Calu3 (cell line): ENCODE measurements at regions not wholly inside any gene's neighbourhood (a gene's known extent, or its start where the extent isn't known, plus 50 kb on each side); places are given as distances from the start of the nearest gene placed in this dataset.
"Not testable (repeated sequence)": the region's sequence is repeated elsewhere in the genome, so short reads cannot be mapped to it uniquely, and the experiment has no call there.

Experiments used
- BruUV-seq: library from RNA; stranded (reverse); fragments of 400-500 nt; replicated peaks from 2 replicates; lab custom pipeline; 2021; lab: Mats Ljungman, UMichigan
- CTCF ChIA-PET: fragments of 300-600 bp; sonication (Branson Sonifier 250); formaldehyde crosslinking; loops from one replicate; lab custom pipeline; 2022; ENCODE audit warnings: antibody characterized with exemption; lab: Charles Lee
- DNase-seq: peaks from one replicate; pipeline ENCODE4 v3.0.0; 2022
- H3K27ac Mint-ChIP-seq: one replicate; pipeline ENCODE4 v1.8.0; 2022; ENCODE audit warnings: mixed read lengths; ENCODE audit not compliant: unreplicated experiment
- H3K27me3 Mint-ChIP-seq: one replicate; pipeline ENCODE4 v1.8.0; 2022; ENCODE audit warnings: mixed read lengths; ENCODE audit not compliant: unreplicated experiment
- H3K36me3 Mint-ChIP-seq: one replicate; pipeline ENCODE4 v1.8.0; 2022; ENCODE audit warnings: mild to moderate bottlenecking, moderate library complexity, mixed read lengths; ENCODE audit not compliant: insufficient read depth, unreplicated experiment
- H3K4me1 Mint-ChIP-seq: one replicate; pipeline ENCODE4 v1.8.0; 2022; ENCODE audit warnings: mild to moderate bottlenecking, low read depth, mixed read lengths; ENCODE audit not compliant: unreplicated experiment
- H3K4me3 Mint-ChIP-seq: one replicate; pipeline ENCODE4 v1.8.0; 2022; ENCODE audit warnings: mild to moderate bottlenecking, low read depth, moderate library complexity, mixed read lengths; ENCODE audit not compliant: unreplicated experiment
- H3K9me3 Mint-ChIP-seq: one replicate; pipeline ENCODE4 v1.8.0; 2022; ENCODE audit warnings: low read depth, mixed read lengths; ENCODE audit not compliant: unreplicated experiment
- CTCF ChIP-seq: fragments of 200-600 bp; IDR thresholded peaks from one replicate; pipeline ENCODE4 v1.8.0; 2022; ENCODE audit warnings: antibody characterized with exemption; ENCODE audit not compliant: unreplicated experiment
- intact Hi-C: fragments of 100-400 bp; cut with micrococcal nuclease; formaldehyde crosslinking; loops from one replicate; pipeline ENCODE4 v1.10.0; 2022; ENCODE audit not compliant: unreplicated experiment

GRCh38 chr7:131056007-131056406 is 271.7 kb upstream of the MKLN1 start:
- Mint-ChIP-seq H3K4me1 (no peaks in the 10 kb centered on the region), H3K9me3 (no peaks in the 10 kb centered on the region), H3K27me3 (no peaks in the 10 kb centered on the region), H3K36me3 (no peaks in the 10 kb centered on the region), H3K27ac (no peak overlapping the region), H3K4me3 (no peak overlapping the region)
- TF ChIP-seq CTCF = no peak
- DNase-seq = no peak
- BruUV-seq = no TSS peak
- intact Hi-C loops = no loop called here
- CTCF ChIA-PET = no interaction called here

- H3K4me3 Mint-ChIP-seq = no peak overlapping the region
- TF ChIP-seq CTCF = no peak
- no peaks in the 10 kb centered on the region for H3K4me1 Mint-ChIP-seq
- intact Hi-C loops = no loop called here
- no peak overlapping the region for H3K27ac Mint-ChIP-seq
- no TSS peak for BruUV-seq
- no peak for DNase-seq
- H3K9me3 Mint-ChIP-seq = no peaks in the 10 kb centered on the region
- H3K36me3 Mint-ChIP-seq = no peaks in the 10 kb centered on the region
- CTCF ChIA-PET = interaction anchor here (0.6 kb wide), 2 partner anchors 196 to 984 kb away, joined by 3 read pairs; no protein-coding TSS in a partner anchor
- H3K27me3 Mint-ChIP-seq = no peaks in the 10 kb centered on the region
These were observed 270.5 kb upstream of the MKLN1 start for GRCh38 chr7:131057015-131057793.

- Mint-ChIP-seq H3K27me3 (no peaks in the 10 kb centered on the region), H3K4me3 (no peak overlapping the region), H3K4me1 (no peaks in the 10 kb centered on the region), H3K36me3 (no peaks in the 10 kb centered on the region), H3K27ac (no peak overlapping the region), H3K9me3 (no peaks in the 10 kb centered on the region)
- no peak for DNase-seq
- BruUV-seq = no TSS peak
- TF ChIP-seq CTCF = no peak
- intact Hi-C loops = no loop called here
- CTCF ChIA-PET = interaction anchor here (0.6 kb wide), 3 partner anchors 75 to 985 kb away, joined by 3 read pairs; no protein-coding TSS in a partner anchor
These were observed 269.9 kb upstream of the MKLN1 start for GRCh38 chr7:131057794-131058070.

GRCh38 chr7:131058561-131059288 is 269.0 kb upstream of the MKLN1 start:
- H3K4me3 Mint-ChIP-seq, H3K27me3 Mint-ChIP-seq, H3K36me3 Mint-ChIP-seq, intact Hi-C loops, DNase-seq, H3K4me1 Mint-ChIP-seq, H3K9me3 Mint-ChIP-seq, H3K27ac Mint-ChIP-seq, BruUV-seq: not testable (repeated sequence)
- CTCF ChIA-PET = interaction anchor here (0.6 kb wide), 1 partner anchor 76 kb away, joined by 3 read pairs; no protein-coding TSS in a partner anchor

- H3K9me3 Mint-ChIP-seq, BruUV-seq, intact Hi-C loops, H3K27ac Mint-ChIP-seq, DNase-seq, H3K36me3 Mint-ChIP-seq, H3K27me3 Mint-ChIP-seq, CTCF ChIA-PET, H3K4me1 Mint-ChIP-seq, H3K4me3 Mint-ChIP-seq: not testable (repeated sequence)
These were observed 268.3 kb upstream of the MKLN1 start for GRCh38 chr7:131059401-131059800.
